Hematopoietic multipotent progenitor cell treated with erythropoietin and hydrocortisone succinate and interleukin-3 and kit ligand, for 6 days (in vitro differentiated cells): ENCODE measurements at regions not wholly inside any gene's neighbourhood (a gene's known extent, or its start where the extent isn't known, plus 50 kb on each side); places are given as distances from the start of the nearest gene placed in this dataset.
"Not testable (repeated sequence)": the region's sequence is repeated elsewhere in the genome, so short reads cannot be mapped to it uniquely, and the experiment has no call there.

Source experiments
- DNase-seq: peaks from one replicate; pipeline ENCODE4 v3.0.0-alpha.2; 2015

- DNase-seq, result no peak
Observed at GRCh38 chr21:24445517-24445916, 1161.8 kb downstream of the MRPL39 start.

- no peak for DNase-seq
Observed at GRCh38 chr21:24444736-24445135, 1162.5 kb downstream of the MRPL39 start.

GRCh38 chr21:24436236-24436635 lies 1171.0 kb downstream of the MRPL39 start:
- no peak for DNase-seq

GRCh38 chr21:24428591-24429199 lies 1178.6 kb downstream of the MRPL39 start:
- peak; percentile 61 for DNase-seq

GRCh38 chr21:24424776-24425175 lies 1182.5 kb downstream of the MRPL39 start:
- no peak for DNase-seq

- DNase-seq, result no peak
Observed at GRCh38 chr21:24423546-24423945, 1183.7 kb downstream of the MRPL39 start.

GRCh38 chr21:24420689-24421088 lies 1186.6 kb downstream of the MRPL39 start:
- DNase-seq, result no peak

- DNase-seq, result not testable (repeated sequence)
Observed at GRCh38 chr21:24419641-24420040, 1187.6 kb downstream of the MRPL39 start.

- no peak for DNase-seq
Observed at GRCh38 chr21:24418671-24419070, 1188.6 kb downstream of the MRPL39 start.

GRCh38 chr21:24411429-24411828 lies 1195.9 kb downstream of the MRPL39 start:
- no peak for DNase-seq

GRCh38 chr21:24403221-24403620 lies 1204.1 kb downstream of the MRPL39 start:
- DNase-seq, result no peak

GRCh38 chr21:24395320-24395923 lies 1211.9 kb downstream of the MRPL39 start:
- no peak for DNase-seq

- DNase-seq, result no peak
Observed at GRCh38 chr21:24375201-24375600, 1232.1 kb downstream of the MRPL39 start.

- no peak for DNase-seq
Observed at GRCh38 chr21:24372506-24372905, 1234.8 kb downstream of the MRPL39 start.

- DNase-seq, result no peak
Observed at GRCh38 chr21:24369746-24370145, 1237.5 kb downstream of the MRPL39 start.

- DNase-seq, result no peak
Observed at GRCh38 chr21:24369278-24369677, 1238.0 kb downstream of the MRPL39 start.

- no peak for DNase-seq
Observed at GRCh38 chr21:24367936-24368335, 1239.3 kb downstream of the MRPL39 start.

- no peak for DNase-seq
Observed at GRCh38 chr21:24353492-24353891, 1253.8 kb downstream of the MRPL39 start.

- DNase-seq, result peak; percentile 35
Observed at GRCh38 chr21:24339406-24339805, 1267.9 kb downstream of the MRPL39 start.

- DNase-seq, result no peak
Observed at GRCh38 chr21:24336491-24336890, 1270.8 kb downstream of the MRPL39 start.

GRCh38 chr21:24323536-24323935 lies 1283.7 kb downstream of the MRPL39 start:
- no peak for DNase-seq

- no peak for DNase-seq
Observed at GRCh38 chr21:24316277-24316922, 1290.9 kb downstream of the MRPL39 start.

- DNase-seq, result no peak
Observed at GRCh38 chr21:24310788-24311187, 1296.5 kb downstream of the MRPL39 start.

GRCh38 chr21:24308183-24308582 lies 1299.1 kb downstream of the MRPL39 start:
- no peak for DNase-seq

GRCh38 chr21:24302400-24302799 lies 1304.9 kb downstream of the MRPL39 start:
- DNase-seq, result no peak
